Stimulated activated CD4-positive, alpha-beta T cell treated with anti-CD3 and anti-CD28 coated beads, Interleukin-15, amount 100 ng/mL, for 24 hours (primary cell): ENCODE measurements at regions not wholly inside any gene's neighbourhood (a gene's known extent, or its start where the extent isn't known, plus 50 kb on each side); places are given as distances from the start of the nearest gene placed in this dataset.
"Not testable (repeated sequence)": the region's sequence is repeated elsewhere in the genome, so short reads cannot be mapped to it uniquely, and the experiment has no call there.

Source experiments
- DNase-seq: peaks from one replicate; pipeline ENCODE4 v3.0.0-alpha.2; 2020

DNA sequence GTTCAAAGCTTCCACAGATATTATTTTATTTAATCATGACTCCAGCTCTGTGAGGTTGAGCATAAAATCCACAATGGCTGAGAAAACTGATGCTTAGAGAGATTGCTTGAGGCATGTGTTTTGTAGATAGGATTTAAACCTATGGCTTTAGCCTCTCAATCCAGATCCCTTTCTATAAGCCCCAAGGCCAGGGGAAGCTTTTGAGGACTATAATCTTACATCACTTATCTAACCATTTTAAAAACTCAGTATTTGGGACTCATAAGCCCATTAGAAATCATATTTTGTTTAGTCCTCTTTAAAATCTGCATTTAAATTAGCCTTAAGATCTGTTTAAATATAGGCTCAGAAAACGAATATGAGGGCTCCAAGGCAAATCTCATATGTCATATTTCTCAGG is 135.4 kb upstream of the SERPINE2 start:
- DNase-seq = no peak

DNA sequence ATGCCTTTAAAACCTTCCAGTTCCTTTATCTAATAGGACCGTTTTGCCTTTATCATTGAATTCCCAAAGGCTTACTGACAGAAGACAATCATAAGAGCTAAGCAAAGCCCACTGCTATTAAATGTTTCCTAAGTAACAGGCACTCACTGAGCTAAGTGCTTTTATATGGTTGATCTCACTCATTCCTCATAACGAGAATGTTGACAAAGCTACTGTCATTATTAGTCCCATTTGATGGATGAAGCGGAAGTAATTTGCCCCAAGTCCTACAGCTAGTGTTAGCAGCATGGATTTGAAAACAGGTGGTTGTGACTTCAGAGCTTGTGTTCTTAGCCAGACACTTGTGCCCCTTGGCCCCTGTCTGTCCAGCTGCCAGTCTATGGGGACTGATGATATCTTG is 134.8 kb upstream of the SERPINE2 start:
- DNase-seq = no peak

DNA sequence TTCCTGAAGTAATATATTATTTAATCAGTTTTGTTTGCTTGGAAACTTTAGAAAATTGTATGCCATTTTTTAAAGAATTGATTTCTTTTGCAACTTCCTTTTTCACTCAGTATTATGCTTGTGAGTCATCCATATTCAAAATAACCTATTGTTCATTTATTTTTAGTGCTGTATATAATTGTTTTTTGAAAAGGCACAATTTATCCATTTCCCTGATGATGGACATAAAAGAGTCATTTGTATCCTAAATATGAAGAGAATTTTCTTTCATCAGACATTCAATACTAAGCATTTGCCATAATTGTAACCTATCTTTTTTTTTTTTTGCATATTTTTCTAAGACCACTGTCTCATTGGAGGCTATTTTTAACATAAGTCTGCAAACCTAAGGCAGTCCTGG is 134.1 kb upstream of the SERPINE2 start:
- no peak for DNase-seq

- DNase-seq = no peak
Observed at GRCh38 chr2:224171226-224171625, 132.1 kb upstream of the SERPINE2 start.

GRCh38 chr2:224169847-224170246 is 130.8 kb upstream of the SERPINE2 start:
- DNase-seq = no peak

DNA sequence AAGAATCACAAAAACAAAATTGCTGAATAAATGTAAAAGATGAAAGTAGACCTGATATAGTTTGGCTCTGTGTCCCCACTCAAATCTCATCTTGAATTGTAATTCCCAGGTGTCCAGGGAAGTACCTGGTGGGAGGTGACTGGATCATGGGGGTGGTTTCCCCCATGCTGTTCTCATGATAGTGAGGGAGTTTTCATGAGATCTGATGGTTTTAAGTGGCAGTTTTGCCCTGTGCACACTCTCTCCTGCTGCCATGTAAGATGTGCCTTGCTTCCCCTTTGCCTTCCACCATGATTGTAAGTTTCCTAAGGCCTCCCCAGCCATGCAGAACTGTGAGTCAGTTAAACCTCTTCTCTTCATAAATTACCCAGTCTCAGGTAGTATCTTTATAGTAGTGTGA is 128.7 kb upstream of the SERPINE2 start:
- DNase-seq = not testable (repeated sequence)

GRCh38 chr2:224166654-224167053 is 127.6 kb upstream of the SERPINE2 start:
- DNase-seq = no peak

- no peak for DNase-seq
Observed at GRCh38 chr2:224165901-224166319, 126.8 kb upstream of the SERPINE2 start.

- no peak for DNase-seq
Observed at GRCh38 chr2:224163566-224164307, 124.7 kb upstream of the SERPINE2 start.

- DNase-seq = no peak
Observed at GRCh38 chr2:224162122-224162521, 123.0 kb upstream of the SERPINE2 start.

DNA sequence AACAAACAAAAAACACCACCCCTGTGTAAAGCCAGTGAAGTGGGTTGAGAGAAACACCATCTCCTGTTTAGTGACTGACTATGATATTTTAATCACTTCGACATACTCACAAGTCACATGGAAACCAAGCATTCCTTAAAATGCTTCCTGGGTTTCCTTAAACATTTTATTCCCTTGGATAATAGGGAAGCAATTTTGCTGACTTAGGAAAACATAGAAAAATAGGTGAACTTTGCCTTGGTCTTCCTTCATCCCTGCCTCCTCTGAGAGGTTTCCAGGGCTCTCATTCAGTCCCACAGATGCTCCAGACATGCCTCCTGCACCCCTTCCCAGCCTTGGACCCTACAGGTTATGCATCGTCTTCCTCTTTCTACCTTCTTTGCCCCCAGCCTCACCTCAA is 122.6 kb upstream of the SERPINE2 start:
- DNase-seq = no peak

DNA sequence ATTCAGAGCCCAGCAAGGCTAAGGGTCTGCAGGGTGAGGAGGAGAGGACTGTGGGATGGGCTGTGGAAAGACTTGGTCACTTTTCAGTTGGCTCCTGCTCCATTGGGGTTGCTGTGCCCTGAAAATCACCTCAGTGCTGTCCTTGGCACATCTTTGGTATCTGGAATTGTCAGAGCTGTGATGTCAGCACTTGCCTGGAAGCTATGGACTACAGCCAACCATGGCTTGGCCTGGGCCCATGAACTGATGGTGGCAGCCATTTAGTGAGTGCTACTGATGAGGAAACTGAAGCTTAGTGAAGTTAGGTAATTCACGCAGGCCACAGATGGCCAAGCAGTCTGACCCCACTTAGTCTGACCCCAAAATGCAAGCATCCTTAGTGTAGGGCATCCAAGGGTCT is 121.8 kb upstream of the SERPINE2 start:
- no peak for DNase-seq

- no peak for DNase-seq
Observed at GRCh38 chr2:224159345-224159928, 120.4 kb upstream of the SERPINE2 start.

GRCh38 chr2:224158831-224159230 is 119.7 kb upstream of the SERPINE2 start:
- no peak for DNase-seq

DNA sequence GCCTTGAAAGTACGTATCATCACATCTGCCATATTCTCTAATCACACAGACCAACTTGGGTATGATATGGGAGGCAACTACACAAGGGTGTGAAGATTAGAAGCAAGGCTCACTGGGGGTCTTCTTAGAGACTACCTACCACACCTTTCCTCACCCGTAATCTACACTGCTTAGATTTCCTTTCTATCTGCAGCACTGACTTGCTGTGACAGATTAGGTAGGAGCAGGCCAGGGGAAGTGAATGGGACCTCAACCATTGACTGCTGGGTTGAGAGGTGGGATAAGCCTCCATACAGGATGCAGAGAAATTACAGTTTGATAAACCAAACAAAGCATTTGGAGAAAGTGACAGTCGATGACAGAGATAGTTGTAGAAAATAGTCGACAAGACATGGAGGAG is 119.0 kb upstream of the SERPINE2 start:
- no peak for DNase-seq

DNA sequence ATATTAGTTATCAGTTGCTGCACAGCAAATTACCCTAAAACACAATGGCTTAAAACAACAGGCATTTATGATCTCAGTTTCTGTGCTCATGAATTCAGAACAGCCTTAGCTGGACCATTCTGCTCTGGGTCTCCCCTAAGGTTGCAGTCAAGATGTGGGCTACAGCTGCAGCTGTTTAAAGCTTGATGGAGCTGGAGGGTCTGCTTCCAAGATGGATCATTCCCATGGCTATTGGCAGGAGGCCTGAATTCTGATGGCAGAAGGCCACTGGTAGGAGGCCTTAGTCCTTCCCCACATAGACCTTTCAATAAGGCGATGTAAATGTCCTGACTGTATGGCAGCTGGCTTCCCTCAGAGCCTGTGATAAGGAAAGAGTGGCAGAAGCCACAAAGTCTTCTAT is 118.6 kb upstream of the SERPINE2 start:
- no peak for DNase-seq

DNA sequence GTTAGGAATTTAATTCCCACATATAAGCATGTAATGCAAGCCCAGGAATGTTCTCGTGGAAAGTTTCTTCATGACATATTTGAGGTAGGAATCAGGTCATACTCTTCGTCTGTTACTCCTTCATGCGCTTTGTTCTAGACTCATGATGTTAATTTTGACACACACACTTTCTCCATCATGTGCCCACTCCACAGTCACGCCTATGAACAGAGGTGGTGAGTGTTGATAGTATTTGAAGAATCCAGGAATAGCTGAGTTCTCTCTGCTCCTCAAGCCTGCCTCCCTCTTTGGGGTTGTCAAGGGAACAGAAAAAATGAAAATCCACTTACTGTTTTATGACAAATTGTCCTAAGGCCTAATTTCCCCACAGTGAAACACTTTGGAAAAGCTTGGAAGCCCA is 117.3 kb upstream of the SERPINE2 start:
- DNase-seq = no peak

GRCh38 chr2:224155896-224156295 is 116.8 kb upstream of the SERPINE2 start:
- DNase-seq = no peak

GRCh38 chr2:224155371-224155770 is 116.3 kb upstream of the SERPINE2 start:
- DNase-seq = no peak

- DNase-seq = no peak
Observed at GRCh38 chr2:224151680-224152310, 112.7 kb upstream of the SERPINE2 start.

GRCh38 chr2:224151161-224151560 is 112.1 kb upstream of the SERPINE2 start:
- DNase-seq = no peak

DNA sequence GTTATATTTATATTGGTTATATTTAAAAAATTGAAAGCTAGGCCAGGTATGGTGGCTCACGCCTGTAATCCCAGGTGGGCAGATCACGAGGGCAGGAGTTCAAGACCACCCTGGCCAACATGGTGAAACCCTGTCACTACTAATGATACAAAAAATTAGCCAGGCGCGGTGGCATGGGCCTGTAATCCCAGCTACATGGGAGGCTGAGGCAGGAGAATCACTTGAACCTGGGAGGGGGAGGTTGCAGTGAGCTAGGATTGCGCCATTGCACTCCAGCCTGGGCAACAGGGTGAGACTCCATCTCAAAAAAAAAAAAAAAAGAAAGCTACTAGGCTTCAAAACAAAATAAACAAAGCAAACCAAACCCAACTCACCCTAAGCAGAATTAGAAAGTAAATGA is 109.0 kb upstream of the SERPINE2 start:
- not testable (repeated sequence) for DNase-seq

GRCh38 chr2:224147174-224147573 is 108.1 kb upstream of the SERPINE2 start:
- DNase-seq = no peak
